GM19043 (cell line): ENCODE measurements at regions not wholly inside any gene's neighbourhood (a gene's known extent, or its start where the extent isn't known, plus 50 kb on each side); places are given as distances from the start of the nearest gene placed in this dataset.

Source experiments
- ATAC-seq: cut with Tn5 transposase; IDR thresholded peaks from one replicate; pipeline ENCODE4 v1.9.1; 2021; ENCODE audit warnings: low read depth; ENCODE audit not compliant: unreplicated experiment

GRCh38 chr16:65521633-65522328 is 399.9 kb upstream of the CDH11 start:
- no peak for ATAC-seq

GRCh38 chr16:65519402-65519801 is 397.5 kb upstream of the CDH11 start:
- ATAC-seq, result no peak

- no peak for ATAC-seq
These were observed 393.3 kb upstream of the CDH11 start for GRCh38 chr16:65515193-65515592.

- no peak for ATAC-seq
These were observed 389.0 kb upstream of the CDH11 start for GRCh38 chr16:65510850-65511249.

GRCh38 chr16:65510241-65510640 is 388.4 kb upstream of the CDH11 start:
- ATAC-seq, result no peak

- no peak for ATAC-seq
These were observed 387.3 kb upstream of the CDH11 start for GRCh38 chr16:65509172-65509571.

- no peak for ATAC-seq
These were observed 379.1 kb upstream of the CDH11 start for GRCh38 chr16:65500919-65501318.

GRCh38 chr16:65500007-65500406 is 378.1 kb upstream of the CDH11 start:
- no peak for ATAC-seq

- no peak for ATAC-seq
These were observed 377.7 kb upstream of the CDH11 start for GRCh38 chr16:65499566-65499965.

GRCh38 chr16:65497571-65497970 is 375.7 kb upstream of the CDH11 start:
- no peak for ATAC-seq

- ATAC-seq, result no peak
These were observed 373.2 kb upstream of the CDH11 start for GRCh38 chr16:65495106-65495505.

- ATAC-seq, result no peak
These were observed 372.7 kb upstream of the CDH11 start for GRCh38 chr16:65494609-65495008.

- ATAC-seq, result no peak
These were observed 372.2 kb upstream of the CDH11 start for GRCh38 chr16:65494080-65494479.

- ATAC-seq, result no peak
These were observed 368.4 kb upstream of the CDH11 start for GRCh38 chr16:65490286-65490685.

- ATAC-seq, result no peak
These were observed 367.7 kb upstream of the CDH11 start for GRCh38 chr16:65489531-65490023.

GRCh38 chr16:65487231-65487630 is 365.4 kb upstream of the CDH11 start:
- no peak for ATAC-seq

GRCh38 chr16:65481956-65482355 is 360.1 kb upstream of the CDH11 start:
- no peak for ATAC-seq

GRCh38 chr16:65480281-65481091 is 358.6 kb upstream of the CDH11 start:
- no peak for ATAC-seq

- no peak for ATAC-seq
These were observed 354.6 kb upstream of the CDH11 start for GRCh38 chr16:65476448-65476955.

- ATAC-seq, result no peak
These were observed 351.8 kb upstream of the CDH11 start for GRCh38 chr16:65473699-65474098.

- ATAC-seq, result no peak
These were observed 347.3 kb upstream of the CDH11 start for GRCh38 chr16:65469116-65469515.

- no peak for ATAC-seq
These were observed 346.3 kb upstream of the CDH11 start for GRCh38 chr16:65468133-65468532.
